Right lobe of liver (tissue), 6 donors: ENCODE measurements at regions not wholly inside any gene's neighbourhood (a gene's known extent, or its start where the extent isn't known, plus 50 kb on each side); places are given as distances from the start of the nearest gene placed in this dataset.

Experiments used
- ATAC-seq, 4 donors: fragments of 200-7000 bp; cut with Tn5 transposase; one replicate each; pipeline ENCODE4 v1.9.1; 2020; ENCODE audit warnings: mild to moderate bottlenecking in 4 of 4, moderate library complexity in 4 of 4
- DNase-seq, 3 donors: peaks; one replicate each; pipeline ENCODE4 v3.0.0-alpha.2; 2020
- H3K27ac ChIP-seq, 3 donors: fragments of 200-600 bp; one replicate each; pipeline ENCODE4 v1.8.0; 2022
- H3K27me3 ChIP-seq, 2 donors: fragments of 200-600 bp; one replicate each; pipeline ENCODE4 v1.8.0; 2022
- H3K36me3 ChIP-seq, 4 donors: fragments of 200-600 bp; sonication (generic) in 1 of 4; one replicate each; pipeline versions ENCODE4 v1.5.1 to v1.8.0; 2017 to 2022; ENCODE audit warnings: control low read depth in 1 of 4
- H3K4me1 ChIP-seq, 4 donors: fragments of 200-600 bp; sonication (generic) in 1 of 4; one replicate each; pipeline versions ENCODE4 v1.5.1 to v1.8.0; 2017 to 2022; ENCODE audit warnings: control low read depth in 1 of 4
- H3K4me3 ChIP-seq, 3 donors: fragments of 200-600 bp; one replicate each; pipeline ENCODE4 v1.8.0; 2022
- H3K9me3 ChIP-seq, 4 donors: fragments of 200-600 bp; sonication (generic) in 1 of 4; one replicate each; pipeline versions ENCODE4 v1.5.1 to v1.8.0; 2017 to 2022; ENCODE audit warnings: control low read depth in 1 of 4
- POLR2A ChIP-seq: fragments of 450-650 bp; IDR thresholded peaks from one replicate; pipeline ENCODE4 v1.6.1; 2017; ENCODE audit warnings: antibody characterized with exemption, mild to moderate bottlenecking
- WGBS: methylation state at CpG from one replicate; pipeline ENCODE4 v1.1.6; 2018; ENCODE audit warnings: low coverage, low lambda C conversion rate; ENCODE audit not compliant: insufficient coverage; ENCODE audit errors: missing lambda C conversion rate; 5-methylcytosine and 5-hydroxymethylcytosine counted together
- intact Hi-C, 2 donors: fragments of 100-400 bp; cut with DNase I; formaldehyde crosslinking; loops; one replicate each; pipeline versions ENCODE4 v1.11.2 to v1.14.1; 2022
- TF ChIP-seq, protein P1 (sequence below), 4 donors: fragments of 200-600 bp in 3 of 4; fragments of 450-650 bp in 1 of 4; IDR thresholded peaks; one replicate each; pipeline versions ENCODE4 v1.5.1 to v1.8.0; 2016 to 2022; ENCODE audit warnings: antibody characterized with exemption in 4 of 4, mild to moderate bottlenecking in 2 of 4
- donor health status: DM: no; HTN: yes; CAD: no.
- donor health status: DM: no; HTN: no; CAD: no.
- donor health status: DM: no; HTN: no; CAD: no.
- donor health status: DM: no; HTN: yes; CAD: no.
- donor health status: DM: no; HTN: yes; CAD: no.

DNA sequence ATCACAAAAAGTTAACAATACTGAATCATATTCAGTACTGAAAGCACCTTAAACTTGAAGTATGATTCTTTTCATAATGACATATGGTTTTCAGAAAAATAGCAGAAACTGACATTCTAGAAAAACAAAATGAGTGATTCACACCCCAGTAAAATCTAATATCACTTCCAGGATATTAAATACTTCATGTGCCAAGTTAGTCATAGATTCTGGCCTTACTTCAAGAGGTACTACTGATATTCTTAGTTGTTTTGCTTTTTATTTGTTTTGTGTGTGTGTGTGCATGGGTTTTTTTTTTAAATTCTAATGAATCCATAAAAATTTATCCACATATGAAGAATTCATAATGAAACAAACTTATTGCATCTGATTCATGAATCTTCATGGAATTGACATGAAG lies 207.9 kb upstream of the UFM1 start:
- DNase-seq (no peak), ATAC-seq (no peak)
- H3K27me3 ChIP-seq = no peaks in the 10 kb centered on the region
- TF ChIP-seq POLR2A = no peak
- TF ChIP-seq, protein P1, sequence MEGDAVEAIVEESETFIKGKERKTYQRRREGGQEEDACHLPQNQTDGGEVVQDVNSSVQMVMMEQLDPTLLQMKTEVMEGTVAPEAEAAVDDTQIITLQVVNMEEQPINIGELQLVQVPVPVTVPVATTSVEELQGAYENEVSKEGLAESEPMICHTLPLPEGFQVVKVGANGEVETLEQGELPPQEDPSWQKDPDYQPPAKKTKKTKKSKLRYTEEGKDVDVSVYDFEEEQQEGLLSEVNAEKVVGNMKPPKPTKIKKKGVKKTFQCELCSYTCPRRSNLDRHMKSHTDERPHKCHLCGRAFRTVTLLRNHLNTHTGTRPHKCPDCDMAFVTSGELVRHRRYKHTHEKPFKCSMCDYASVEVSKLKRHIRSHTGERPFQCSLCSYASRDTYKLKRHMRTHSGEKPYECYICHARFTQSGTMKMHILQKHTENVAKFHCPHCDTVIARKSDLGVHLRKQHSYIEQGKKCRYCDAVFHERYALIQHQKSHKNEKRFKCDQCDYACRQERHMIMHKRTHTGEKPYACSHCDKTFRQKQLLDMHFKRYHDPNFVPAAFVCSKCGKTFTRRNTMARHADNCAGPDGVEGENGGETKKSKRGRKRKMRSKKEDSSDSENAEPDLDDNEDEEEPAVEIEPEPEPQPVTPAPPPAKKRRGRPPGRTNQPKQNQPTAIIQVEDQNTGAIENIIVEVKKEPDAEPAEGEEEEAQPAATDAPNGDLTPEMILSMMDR (IDR thresholded peaks at IDR 0.05) = no peak
- no peak overlapping the region for H3K27ac ChIP-seq
- no peak overlapping the region for H3K4me3 ChIP-seq
- H3K36me3 ChIP-seq = no peaks in the 10 kb centered on the region
- no peaks in the 10 kb centered on the region for H3K4me1 ChIP-seq
- intact Hi-C loops = no loop called here
- H3K9me3 ChIP-seq = no peaks in the 10 kb centered on the region

DNA sequence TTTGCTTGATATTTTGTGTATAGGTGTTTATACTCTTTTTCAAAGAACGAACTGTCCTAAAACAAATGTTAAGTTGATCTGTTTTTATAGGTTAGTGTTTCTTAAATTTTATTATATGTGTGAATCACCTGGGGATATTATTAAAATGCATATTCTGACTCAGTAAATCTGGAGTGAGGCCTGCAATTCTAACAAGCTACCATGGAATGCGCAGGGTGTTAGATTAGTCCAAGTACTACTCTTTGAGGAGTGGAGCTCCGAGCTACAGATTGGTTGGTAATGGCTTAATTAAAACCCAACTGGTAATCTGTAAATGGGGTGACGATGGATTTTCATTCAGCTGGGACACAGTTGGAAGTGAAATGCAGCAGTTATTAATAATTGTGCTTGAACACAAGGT lies 214.1 kb upstream of the UFM1 start:
- Histone ChIP-seq H3K4me1 (no peaks in the 10 kb centered on the region), H3K27me3 (no peaks in the 10 kb centered on the region), H3K4me3 (no peak overlapping the region), H3K36me3 (no peaks in the 10 kb centered on the region), H3K9me3 (peaks cover 0 to 4% (median 0%) of the 10 kb centered on the region in 4 donors), H3K27ac (no peak overlapping the region)
- 82% methylated on average over 4 of the region's 4 CpGs for WGBS
- no peak for TF ChIP-seq POLR2A
- TF ChIP-seq, protein P1 (IDR thresholded peaks at IDR 0.05) = no peak
- intact Hi-C loops = no loop called here
- ATAC-seq (no peak), DNase-seq (no peak)

DNA sequence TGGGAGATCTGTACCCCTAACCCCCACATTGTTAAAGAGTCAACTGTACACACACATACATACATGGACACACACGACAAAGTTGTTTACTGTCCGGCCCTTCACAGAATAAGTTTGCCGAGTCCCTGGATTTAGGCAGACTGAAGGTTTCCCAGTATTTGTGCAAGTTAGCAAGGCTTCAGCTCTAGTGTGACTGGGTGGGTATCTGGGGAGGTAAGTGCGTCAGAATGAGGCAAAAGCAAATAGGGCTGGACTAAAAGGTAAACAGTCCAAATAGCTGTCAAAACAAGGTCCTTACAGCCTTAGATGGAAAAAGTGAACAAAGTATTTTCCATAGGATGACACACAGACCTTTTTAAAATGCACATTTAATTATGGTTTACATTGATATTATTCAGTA lies 228.4 kb upstream of the UFM1 start:
- Histone ChIP-seq H3K4me1 (no peaks in the 10 kb centered on the region), H3K36me3 (no peaks in the 10 kb centered on the region), H3K4me3 (no peak overlapping the region), H3K27ac (no peak overlapping the region), H3K9me3 (no peaks in the 10 kb centered on the region), H3K27me3 (no peaks in the 10 kb centered on the region)
- 67% methylated on average over 4 of the region's 4 CpGs for WGBS
- no peak for ATAC-seq
- TF ChIP-seq, protein P1 (IDR thresholded peaks at IDR 0.05) = no peak
- TF ChIP-seq POLR2A = no peak
- DNase-seq = no peak
- intact Hi-C loops = no loop called here

DNA sequence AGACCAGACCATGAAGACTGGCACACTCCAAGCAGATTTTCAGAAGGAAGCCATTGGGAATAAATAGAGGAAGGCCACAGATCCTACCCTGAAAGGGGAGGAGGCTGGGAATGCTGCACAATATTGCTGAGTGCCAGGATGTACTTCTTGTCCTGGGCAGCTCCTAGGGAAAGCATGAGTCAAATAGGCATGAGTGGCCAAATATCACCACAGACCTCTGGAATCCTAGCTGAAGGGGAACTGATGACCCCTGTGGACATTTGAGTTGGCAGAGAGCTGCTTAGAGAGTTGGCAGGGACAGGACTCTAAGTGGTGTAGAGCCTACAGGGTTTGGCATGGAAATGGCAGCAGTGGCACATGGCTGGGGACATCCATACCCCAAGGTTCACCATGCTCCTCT lies 234.3 kb upstream of the TRPC4 start:
- TF ChIP-seq, protein P1 (IDR thresholded peaks at IDR 0.05) = no peak
- TF ChIP-seq POLR2A = no peak
- intact Hi-C loops = no loop called here
- Histone ChIP-seq H3K4me1 (no peaks in the 10 kb centered on the region), H3K36me3 (no peaks in the 10 kb centered on the region), H3K27ac (no peak overlapping the region), H3K27me3 (no peaks in the 10 kb centered on the region), H3K9me3 (no peaks in the 10 kb centered on the region), H3K4me3 (no peak overlapping the region)
- DNase-seq (no peak), ATAC-seq (no peak)

DNA sequence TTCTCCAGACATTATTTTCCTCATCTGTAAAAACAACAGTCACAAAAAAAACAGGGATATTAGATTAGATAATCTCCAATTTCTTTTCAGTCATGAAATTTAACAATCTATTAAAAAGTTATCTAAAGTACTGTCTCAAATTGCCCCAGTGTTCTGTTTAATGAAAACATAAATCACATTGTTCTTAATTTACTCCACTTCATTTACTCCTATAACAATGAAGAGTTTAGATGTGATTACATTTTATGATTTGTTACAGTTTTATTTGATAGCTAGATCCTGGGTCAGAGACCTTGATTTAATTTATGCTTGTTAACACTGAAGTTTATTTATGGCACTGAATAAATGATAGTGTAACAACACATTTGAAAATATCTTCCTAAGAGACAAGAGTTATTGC lies 230.2 kb upstream of the TRPC4 start:
- intact Hi-C loops = no loop called here
- TF ChIP-seq, protein P1 (IDR thresholded peaks at IDR 0.05) = no peak
- no peak for TF ChIP-seq POLR2A
- Histone ChIP-seq H3K27me3 (no peaks in the 10 kb centered on the region), H3K27ac (no peak overlapping the region), H3K4me1 (no peaks in the 10 kb centered on the region), H3K9me3 (no peaks in the 10 kb centered on the region), H3K4me3 (no peak overlapping the region), H3K36me3 (no peaks in the 10 kb centered on the region)
- DNase-seq (no peak), ATAC-seq (no peak)
